ENCODE measurements at regions not wholly inside any gene's neighbourhood (a gene's known extent, or its start where the extent isn't known, plus 50 kb on each side); places are given as distances from the start of the nearest gene placed in this dataset.

DNA sequence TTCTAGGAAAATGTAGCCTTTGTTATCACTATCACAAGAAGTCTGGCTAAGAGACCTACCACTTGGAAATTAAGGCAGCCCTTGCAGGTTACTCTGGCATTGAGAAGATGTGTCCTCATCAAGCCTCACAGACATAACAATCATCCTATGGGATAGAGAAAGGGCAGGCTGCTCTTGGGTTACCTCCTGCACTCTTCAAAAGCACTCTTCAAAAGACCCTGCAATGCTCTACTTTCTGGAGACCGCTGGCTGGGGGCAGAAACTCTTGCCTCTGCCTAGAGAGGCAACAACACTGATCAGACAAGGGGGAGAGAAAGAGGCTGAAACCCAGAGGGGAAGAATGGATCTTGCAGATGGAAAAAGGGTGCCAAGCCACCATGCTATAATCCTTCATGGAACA, 127.9 kb upstream of the BNIP2 start:
- Histone ChIP-seq H3K36me3 (ENCODE audit: control insufficient read depth in 2 of 2, insufficient read depth in 1 of 2, low read length in 2 of 2) (no peaks in the 10 kb centered on the region), H3K9me3 (ENCODE audit: control insufficient read depth, insufficient read depth, low read depth, low read length) (no peaks in the 10 kb centered on the region), H3K4me3 (ENCODE audit: low read depth, low read length) (no peak overlapping the region), H3K27ac (ENCODE audit: extremely low read depth, low read depth, low read length) (no peak overlapping the region), H3K4me1 (ENCODE audit: control insufficient read depth, insufficient read depth, low read length) (peaks cover 10% of the 10 kb centered on the region; the same call in 1 of the 2 replicates)
- no peak for TF ChIP-seq ZNF266 (tag by site-specific recombination; IDR thresholded peaks at IDR 0.05; ENCODE audit: low read depth)
- no peak for TF ChIP-seq ZFP3 (tag by site-specific recombination; IDR thresholded peaks at IDR 0.05; ENCODE audit: low read depth)
- no peak for TF ChIP-seq ZNF626 (tag by site-specific recombination; IDR thresholded peaks at IDR 0.05)
- no peak for TF ChIP-seq ZFP41 (tag by site-specific recombination; IDR thresholded peaks at IDR 0.05; ENCODE audit: borderline replicate concordance)
- no peak for TF ChIP-seq ZNF544 (tag by site-specific recombination; IDR thresholded peaks at IDR 0.05)
- TF ChIP-seq ZNF501 (tag by site-specific recombination; IDR thresholded peaks at IDR 0.05), result no peak
- TF ChIP-seq ZBTB21 (tag by site-specific recombination; IDR thresholded peaks at IDR 0.05), result no peak
- TF ChIP-seq ZBTB8A (tag by site-specific recombination; IDR thresholded peaks at IDR 0.05), result no peak
- TF ChIP-seq, protein P1, sequence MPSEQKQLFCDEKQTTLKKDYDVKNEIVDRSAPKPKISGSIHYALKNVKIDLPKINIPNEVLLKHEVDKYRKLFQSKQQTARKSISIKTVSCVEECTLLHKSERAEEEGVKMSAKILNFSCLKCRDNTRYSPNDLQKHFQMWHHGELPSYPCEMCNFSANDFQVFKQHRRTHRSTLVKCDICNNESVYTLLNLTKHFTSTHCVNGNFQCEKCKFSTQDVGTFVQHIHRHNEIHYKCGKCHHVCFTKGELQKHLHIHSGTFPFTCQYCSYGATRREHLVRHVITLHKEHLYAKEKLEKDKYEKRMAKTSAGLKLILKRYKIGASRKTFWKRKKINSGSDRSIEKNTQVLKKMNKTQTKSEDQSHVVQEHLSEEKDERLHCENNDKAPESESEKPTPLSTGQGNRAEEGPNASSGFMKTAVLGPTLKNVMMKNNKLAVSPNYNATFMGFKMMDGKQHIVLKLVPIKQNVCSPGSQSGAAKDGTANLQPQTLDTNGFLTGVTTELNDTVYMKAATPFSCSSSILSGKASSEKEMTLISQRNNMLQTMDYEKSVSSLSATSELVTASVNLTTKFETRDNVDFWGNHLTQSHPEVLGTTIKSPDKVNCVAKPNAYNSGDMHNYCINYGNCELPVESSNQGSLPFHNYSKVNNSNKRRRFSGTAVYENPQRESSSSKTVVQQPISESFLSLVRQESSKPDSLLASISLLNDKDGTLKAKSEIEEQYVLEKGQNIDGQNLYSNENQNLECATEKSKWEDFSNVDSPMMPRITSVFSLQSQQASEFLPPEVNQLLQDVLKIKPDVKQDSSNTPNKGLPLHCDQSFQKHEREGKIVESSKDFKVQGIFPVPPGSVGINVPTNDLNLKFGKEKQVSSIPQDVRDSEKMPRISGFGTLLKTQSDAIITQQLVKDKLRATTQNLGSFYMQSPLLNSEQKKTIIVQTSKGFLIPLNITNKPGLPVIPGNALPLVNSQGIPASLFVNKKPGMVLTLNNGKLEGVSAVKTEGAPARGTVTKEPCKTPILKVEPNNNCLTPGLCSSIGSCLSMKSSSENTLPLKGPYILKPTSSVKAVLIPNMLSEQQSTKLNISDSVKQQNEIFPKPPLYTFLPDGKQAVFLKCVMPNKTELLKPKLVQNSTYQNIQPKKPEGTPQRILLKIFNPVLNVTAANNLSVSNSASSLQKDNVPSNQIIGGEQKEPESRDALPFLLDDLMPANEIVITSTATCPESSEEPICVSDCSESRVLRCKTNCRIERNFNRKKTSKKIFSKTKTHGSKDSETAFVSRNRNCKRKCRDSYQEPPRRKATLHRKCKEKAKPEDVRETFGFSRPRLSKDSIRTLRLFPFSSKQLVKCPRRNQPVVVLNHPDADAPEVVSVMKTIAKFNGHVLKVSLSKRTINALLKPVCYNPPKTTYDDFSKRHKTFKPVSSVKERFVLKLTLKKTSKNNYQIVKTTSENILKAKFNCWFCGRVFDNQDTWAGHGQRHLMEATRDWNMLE (tag by site-specific recombination; conservative IDR thresholded peaks at IDR 0.05; ENCODE audit: low read depth), result no peak
- TF ChIP-seq ZNF114 (tag by site-specific recombination; IDR thresholded peaks at IDR 0.05), result no peak
- no peak for TF ChIP-seq KLF16 (tag by site-specific recombination; IDR thresholded peaks at IDR 0.05)
- TF ChIP-seq, protein P2, sequence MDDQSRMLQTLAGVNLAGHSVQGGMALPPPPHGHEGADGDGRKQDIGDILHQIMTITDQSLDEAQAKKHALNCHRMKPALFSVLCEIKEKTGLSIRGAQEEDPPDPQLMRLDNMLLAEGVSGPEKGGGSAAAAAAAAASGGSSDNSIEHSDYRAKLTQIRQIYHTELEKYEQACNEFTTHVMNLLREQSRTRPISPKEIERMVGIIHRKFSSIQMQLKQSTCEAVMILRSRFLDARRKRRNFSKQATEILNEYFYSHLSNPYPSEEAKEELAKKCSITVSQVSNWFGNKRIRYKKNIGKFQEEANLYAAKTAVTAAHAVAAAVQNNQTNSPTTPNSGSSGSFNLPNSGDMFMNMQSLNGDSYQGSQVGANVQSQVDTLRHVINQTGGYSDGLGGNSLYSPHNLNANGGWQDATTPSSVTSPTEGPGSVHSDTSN (CRISPR knock-in tag; IDR thresholded peaks at IDR 0.05), result no peak
- no peak for TF ChIP-seq ZNF433 (tag by site-specific recombination; IDR thresholded peaks at IDR 0.05; ENCODE audit: low read depth)
- TF ChIP-seq BCL11B (tag by site-specific recombination; IDR thresholded peaks at IDR 0.05; ENCODE audit: low read depth), result no peak
- TF ChIP-seq, protein P3, sequence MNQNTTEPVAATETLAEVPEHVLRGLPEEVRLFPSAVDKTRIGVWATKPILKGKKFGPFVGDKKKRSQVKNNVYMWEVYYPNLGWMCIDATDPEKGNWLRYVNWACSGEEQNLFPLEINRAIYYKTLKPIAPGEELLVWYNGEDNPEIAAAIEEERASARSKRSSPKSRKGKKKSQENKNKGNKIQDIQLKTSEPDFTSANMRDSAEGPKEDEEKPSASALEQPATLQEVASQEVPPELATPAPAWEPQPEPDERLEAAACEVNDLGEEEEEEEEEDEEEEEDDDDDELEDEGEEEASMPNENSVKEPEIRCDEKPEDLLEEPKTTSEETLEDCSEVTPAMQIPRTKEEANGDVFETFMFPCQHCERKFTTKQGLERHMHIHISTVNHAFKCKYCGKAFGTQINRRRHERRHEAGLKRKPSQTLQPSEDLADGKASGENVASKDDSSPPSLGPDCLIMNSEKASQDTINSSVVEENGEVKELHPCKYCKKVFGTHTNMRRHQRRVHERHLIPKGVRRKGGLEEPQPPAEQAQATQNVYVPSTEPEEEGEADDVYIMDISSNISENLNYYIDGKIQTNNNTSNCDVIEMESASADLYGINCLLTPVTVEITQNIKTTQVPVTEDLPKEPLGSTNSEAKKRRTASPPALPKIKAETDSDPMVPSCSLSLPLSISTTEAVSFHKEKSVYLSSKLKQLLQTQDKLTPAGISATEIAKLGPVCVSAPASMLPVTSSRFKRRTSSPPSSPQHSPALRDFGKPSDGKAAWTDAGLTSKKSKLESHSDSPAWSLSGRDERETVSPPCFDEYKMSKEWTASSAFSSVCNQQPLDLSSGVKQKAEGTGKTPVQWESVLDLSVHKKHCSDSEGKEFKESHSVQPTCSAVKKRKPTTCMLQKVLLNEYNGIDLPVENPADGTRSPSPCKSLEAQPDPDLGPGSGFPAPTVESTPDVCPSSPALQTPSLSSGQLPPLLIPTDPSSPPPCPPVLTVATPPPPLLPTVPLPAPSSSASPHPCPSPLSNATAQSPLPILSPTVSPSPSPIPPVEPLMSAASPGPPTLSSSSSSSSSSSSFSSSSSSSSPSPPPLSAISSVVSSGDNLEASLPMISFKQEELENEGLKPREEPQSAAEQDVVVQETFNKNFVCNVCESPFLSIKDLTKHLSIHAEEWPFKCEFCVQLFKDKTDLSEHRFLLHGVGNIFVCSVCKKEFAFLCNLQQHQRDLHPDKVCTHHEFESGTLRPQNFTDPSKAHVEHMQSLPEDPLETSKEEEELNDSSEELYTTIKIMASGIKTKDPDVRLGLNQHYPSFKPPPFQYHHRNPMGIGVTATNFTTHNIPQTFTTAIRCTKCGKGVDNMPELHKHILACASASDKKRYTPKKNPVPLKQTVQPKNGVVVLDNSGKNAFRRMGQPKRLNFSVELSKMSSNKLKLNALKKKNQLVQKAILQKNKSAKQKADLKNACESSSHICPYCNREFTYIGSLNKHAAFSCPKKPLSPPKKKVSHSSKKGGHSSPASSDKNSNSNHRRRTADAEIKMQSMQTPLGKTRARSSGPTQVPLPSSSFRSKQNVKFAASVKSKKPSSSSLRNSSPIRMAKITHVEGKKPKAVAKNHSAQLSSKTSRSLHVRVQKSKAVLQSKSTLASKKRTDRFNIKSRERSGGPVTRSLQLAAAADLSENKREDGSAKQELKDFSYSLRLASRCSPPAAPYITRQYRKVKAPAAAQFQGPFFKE (tag by site-specific recombination; IDR thresholded peaks at IDR 0.05; ENCODE audit: borderline replicate concordance), result no peak
- no peak for TF ChIP-seq SCRT2 (tag by site-specific recombination; IDR thresholded peaks at IDR 0.05)
- TF ChIP-seq, protein P4, sequence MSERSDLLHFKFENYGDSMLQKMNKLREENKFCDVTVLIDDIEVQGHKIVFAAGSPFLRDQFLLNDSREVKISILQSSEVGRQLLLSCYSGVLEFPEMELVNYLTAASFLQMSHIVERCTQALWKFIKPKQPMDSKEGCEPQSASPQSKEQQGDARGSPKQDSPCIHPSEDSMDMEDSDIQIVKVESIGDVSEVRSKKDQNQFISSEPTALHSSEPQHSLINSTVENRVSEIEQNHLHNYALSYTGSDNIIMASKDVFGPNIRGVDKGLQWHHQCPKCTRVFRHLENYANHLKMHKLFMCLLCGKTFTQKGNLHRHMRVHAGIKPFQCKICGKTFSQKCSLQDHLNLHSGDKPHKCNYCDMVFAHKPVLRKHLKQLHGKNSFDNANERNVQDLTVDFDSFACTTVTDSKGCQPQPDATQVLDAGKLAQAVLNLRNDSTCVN (tag by site-specific recombination; optimal IDR thresholded peaks at IDR 0.05), result no peak
- TF ChIP-seq ZFHX2 (tag by site-specific recombination; conservative IDR thresholded peaks at IDR 0.05), result no peak
- POLR2A ChIA-PET, result no interaction called here
- CTCF ChIA-PET, result interaction anchor here (4.2 kb wide), 1 partner anchor 510 kb away, joined by 13 read pairs; no protein-coding TSS in a partner anchor
